ENCODE measurements at regions not wholly inside any gene's neighbourhood (a gene's known extent, or its start where the extent isn't known, plus 50 kb on each side); places are given as distances from the start of the nearest gene placed in this dataset.

DNA sequence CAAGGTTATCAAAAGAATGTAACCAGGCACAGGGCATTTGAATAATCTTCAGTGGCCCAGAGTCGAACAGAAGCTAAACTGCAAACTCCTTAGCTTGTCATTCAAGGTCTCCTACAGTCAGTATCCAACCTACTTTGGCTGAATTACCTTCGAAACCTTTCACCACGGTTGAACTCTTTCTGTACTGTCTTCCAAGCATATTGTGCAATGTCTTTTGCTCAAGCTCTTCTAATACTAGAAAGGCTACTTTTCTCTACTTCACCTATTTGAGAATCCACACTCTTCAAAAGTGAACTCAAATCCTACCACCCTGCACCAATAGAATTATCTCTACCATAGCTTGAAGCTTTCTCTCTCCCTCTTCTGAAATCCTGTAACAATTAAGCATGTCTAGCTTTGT, 142.9 kb downstream of the NR4A2 start:
- no peaks in the 10 kb centered on the region for H3K9me2 ChIP-seq (ENCODE audit: insufficient read depth, low read length)
- H2AFZ ChIP-seq (ENCODE audit: low read length): no peak overlapping the region
- DNase-seq (ENCODE audit: low spot score): no peak
- no peak overlapping the region for H3K4me2 ChIP-seq (ENCODE audit: low read length)
- no peaks in the 10 kb centered on the region for H3K9me3 ChIP-seq (ENCODE audit: low read length)
- no peaks in the 10 kb centered on the region for H4K20me1 ChIP-seq (ENCODE audit: insufficient read depth, low read length)
- BruUV-seq (replicated peaks): no TSS peak
- no peak overlapping the region for H3K27ac ChIP-seq (ENCODE audit: low read depth, low read length, poor library complexity, severe bottlenecking)
- no peaks in the 10 kb centered on the region for H3K4me1 ChIP-seq (ENCODE audit: insufficient read depth, low read length, poor library complexity, severe bottlenecking)
- intact Hi-C loops (cut with micrococcal nuclease; ENCODE audit: unreplicated experiment): no loop called here
- no peak overlapping the region for H3K4me3 ChIP-seq (ENCODE audit: low read depth, low read length, poor library complexity, severe bottlenecking)
- H3K36me3 ChIP-seq (ENCODE audit: insufficient read depth, low read length): no peaks in the 10 kb centered on the region
- ChIA-PET CTCF (ENCODE audit: unreplicated experiment) (no interaction called here), POLR2A (no interaction called here)
- H3K79me2 ChIP-seq (ENCODE audit: insufficient read depth, low read depth, low read length): no peaks in the 10 kb centered on the region
- TF ChIP-seq EZH2phosphoT487 (IDR thresholded peaks at IDR 0.05; ENCODE audit: borderline replicate concordance, low read depth, low read length) (no peak), CTCF (conservative IDR thresholded peaks at IDR 0.05; ENCODE audit: low read length) (no peak)

DNA sequence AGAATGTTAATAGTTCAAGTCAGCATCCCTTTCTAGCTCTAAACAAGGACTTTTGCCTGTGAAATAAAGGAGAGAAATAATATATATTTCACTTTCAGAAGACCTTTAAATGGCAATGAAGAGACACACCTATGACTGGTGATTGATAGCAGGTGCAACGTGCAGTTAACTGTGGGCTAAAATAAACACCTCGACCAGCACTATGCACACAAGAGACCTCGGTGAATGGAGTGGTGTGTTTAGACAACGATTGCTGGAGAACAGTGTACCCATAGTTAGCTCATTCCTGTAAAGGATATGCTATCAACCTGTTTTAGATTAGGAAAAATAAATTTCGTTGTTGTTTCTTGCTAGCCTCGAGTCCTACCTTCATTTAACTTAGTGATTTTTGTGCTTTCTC, 143.4 kb downstream of the NR4A2 start:
- BruUV-seq (replicated peaks): no TSS peak
- H3K4me1 ChIP-seq (ENCODE audit: insufficient read depth, low read length, poor library complexity, severe bottlenecking): no peaks in the 10 kb centered on the region
- H2AFZ ChIP-seq (ENCODE audit: low read length): no peak overlapping the region
- POLR2A ChIA-PET: interaction anchor here (0.6 kb wide), 1 partner anchor 653 kb away, joined by 3 read pairs; no protein-coding TSS in a partner anchor
- H3K9me3 ChIP-seq (ENCODE audit: low read length): no peaks in the 10 kb centered on the region
- no peak overlapping the region for H3K4me3 ChIP-seq (ENCODE audit: low read depth, low read length, poor library complexity, severe bottlenecking)
- H3K27ac ChIP-seq (ENCODE audit: low read depth, low read length, poor library complexity, severe bottlenecking): no peak overlapping the region
- no peaks in the 10 kb centered on the region for H3K79me2 ChIP-seq (ENCODE audit: insufficient read depth, low read depth, low read length)
- H4K20me1 ChIP-seq (ENCODE audit: insufficient read depth, low read length): no peaks in the 10 kb centered on the region
- no peaks in the 10 kb centered on the region for H3K36me3 ChIP-seq (ENCODE audit: insufficient read depth, low read length)
- no peak overlapping the region for H3K4me2 ChIP-seq (ENCODE audit: low read length)
- CTCF ChIA-PET (ENCODE audit: unreplicated experiment): no interaction called here
- intact Hi-C loops (cut with micrococcal nuclease; ENCODE audit: unreplicated experiment): no loop called here
- no peak for TF ChIP-seq EZH2phosphoT487 (IDR thresholded peaks at IDR 0.05; ENCODE audit: borderline replicate concordance, low read depth, low read length)
- no peak for TF ChIP-seq CTCF (conservative IDR thresholded peaks at IDR 0.05; ENCODE audit: low read length)
- H3K9me2 ChIP-seq (ENCODE audit: insufficient read depth, low read length): no peaks in the 10 kb centered on the region
- DNase-seq (ENCODE audit: low spot score): no peak

GRCh38 chr2:156182132-156182531, 150.4 kb downstream of the NR4A2 start:
- no TSS peak for BruUV-seq (replicated peaks)
- H3K9me2 ChIP-seq (ENCODE audit: insufficient read depth, low read length): no peaks in the 10 kb centered on the region
- H3K9me3 ChIP-seq (ENCODE audit: low read length): no peaks in the 10 kb centered on the region
- no peaks in the 10 kb centered on the region for H3K79me2 ChIP-seq (ENCODE audit: insufficient read depth, low read depth, low read length)
- H4K20me1 ChIP-seq (ENCODE audit: insufficient read depth, low read length): no peaks in the 10 kb centered on the region
- no peaks in the 10 kb centered on the region for H3K36me3 ChIP-seq (ENCODE audit: insufficient read depth, low read length)
- no peak for DNase-seq (ENCODE audit: low spot score)
- H2AFZ ChIP-seq (ENCODE audit: low read length): no peak overlapping the region
- TF ChIP-seq CTCF (conservative IDR thresholded peaks at IDR 0.05; ENCODE audit: low read length) (no peak), EZH2phosphoT487 (IDR thresholded peaks at IDR 0.05; ENCODE audit: borderline replicate concordance, low read depth, low read length) (no peak)
- ChIA-PET POLR2A (interaction anchor here (1.6 kb wide), 1 partner anchor 18 kb away, joined by 5 read pairs; no protein-coding TSS in a partner anchor), CTCF (ENCODE audit: unreplicated experiment) (no interaction called here)
- no peak overlapping the region for H3K27ac ChIP-seq (ENCODE audit: low read depth, low read length, poor library complexity, severe bottlenecking)
- no peaks in the 10 kb centered on the region for H3K4me1 ChIP-seq (ENCODE audit: insufficient read depth, low read length, poor library complexity, severe bottlenecking)
- no peak overlapping the region for H3K4me3 ChIP-seq (ENCODE audit: low read depth, low read length, poor library complexity, severe bottlenecking)
- intact Hi-C loops (cut with micrococcal nuclease; ENCODE audit: unreplicated experiment): no loop called here
- H3K4me2 ChIP-seq (ENCODE audit: low read length): no peak overlapping the region
